Ishikawa (cell line): ENCODE measurements at regions not wholly inside any gene's neighbourhood (a gene's known extent, or its start where the extent isn't known, plus 50 kb on each side); places are given as distances from the start of the nearest gene placed in this dataset.

ENCODE experiments used
- CEBPB ChIP-seq: IDR thresholded peaks from 2 replicates; pipeline ENCODE4 v1.6.1; 2012
- CREB1 ChIP-seq: IDR thresholded peaks from 2 replicates; pipeline ENCODE4 v1.6.1; 2012; ENCODE audit warnings: low read depth
- EGR1 ChIP-seq: IDR thresholded peaks from 2 replicates; pipeline ENCODE4 v1.6.1; 2012
- EP300 ChIP-seq: IDR thresholded peaks from 2 replicates; pipeline ENCODE4 v1.6.1; 2012; ENCODE audit warnings: borderline replicate concordance
- FOXM1 ChIP-seq: IDR thresholded peaks from 2 replicates; pipeline ENCODE4 v1.6.1; 2012; ENCODE audit warnings: low read depth, borderline replicate concordance
- MAX ChIP-seq: IDR thresholded peaks from 2 replicates; pipeline ENCODE4 v1.6.1; 2012
- NFIC ChIP-seq: IDR thresholded peaks from 2 replicates; pipeline ENCODE4 v1.6.1; 2012
- RAD21 ChIP-seq: IDR thresholded peaks from 2 replicates; pipeline ENCODE4 v1.6.1; 2012; ENCODE audit warnings: low read depth
- TAF1 ChIP-seq: IDR thresholded peaks from 2 replicates; pipeline ENCODE4 v1.6.1; 2012; ENCODE audit warnings: low read depth, mild to moderate bottlenecking
- TCF12 ChIP-seq: IDR thresholded peaks from 2 replicates; pipeline ENCODE4 v1.6.1; 2012; ENCODE audit warnings: low read depth
- TEAD4 ChIP-seq: IDR thresholded peaks from 2 replicates; pipeline ENCODE4 v1.6.1; 2012
- YY1 ChIP-seq: IDR thresholded peaks from 2 replicates; pipeline ENCODE4 v1.6.1; 2012; ENCODE audit warnings: low read depth
- ZBTB7A ChIP-seq: IDR thresholded peaks from 2 replicates; pipeline ENCODE4 v1.6.1; 2012; ENCODE audit warnings: low read depth
- TF ChIP-seq, protein P1 (sequence below): IDR thresholded peaks from 2 replicates; pipeline ENCODE4 v1.6.1; 2012; ENCODE audit warnings: low read depth, mild to moderate bottlenecking
- TF ChIP-seq, protein P2 (sequence below): IDR thresholded peaks from 2 replicates; pipeline ENCODE4 v1.6.1; 2012

DNA sequence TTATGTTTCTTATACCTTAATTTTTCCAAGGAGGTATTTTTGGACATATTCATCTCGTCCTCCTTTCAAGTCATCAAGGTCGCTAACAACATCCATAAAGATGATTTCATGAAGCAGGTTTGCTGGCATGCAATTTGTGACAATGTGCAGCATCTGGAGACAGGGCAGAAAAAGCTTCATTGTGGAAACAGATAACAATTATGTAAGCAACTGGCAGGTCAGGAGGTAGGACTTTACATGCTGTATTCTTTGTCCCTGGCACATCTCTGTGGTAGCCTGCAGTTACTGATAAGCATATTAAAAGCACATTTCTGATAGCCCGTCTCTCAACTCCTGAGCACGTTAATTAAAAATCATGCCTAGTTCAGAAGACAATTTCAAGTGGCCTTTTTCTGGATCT is 156.8 kb downstream of the LEPR start:
- TF ChIP-seq, protein P1, sequence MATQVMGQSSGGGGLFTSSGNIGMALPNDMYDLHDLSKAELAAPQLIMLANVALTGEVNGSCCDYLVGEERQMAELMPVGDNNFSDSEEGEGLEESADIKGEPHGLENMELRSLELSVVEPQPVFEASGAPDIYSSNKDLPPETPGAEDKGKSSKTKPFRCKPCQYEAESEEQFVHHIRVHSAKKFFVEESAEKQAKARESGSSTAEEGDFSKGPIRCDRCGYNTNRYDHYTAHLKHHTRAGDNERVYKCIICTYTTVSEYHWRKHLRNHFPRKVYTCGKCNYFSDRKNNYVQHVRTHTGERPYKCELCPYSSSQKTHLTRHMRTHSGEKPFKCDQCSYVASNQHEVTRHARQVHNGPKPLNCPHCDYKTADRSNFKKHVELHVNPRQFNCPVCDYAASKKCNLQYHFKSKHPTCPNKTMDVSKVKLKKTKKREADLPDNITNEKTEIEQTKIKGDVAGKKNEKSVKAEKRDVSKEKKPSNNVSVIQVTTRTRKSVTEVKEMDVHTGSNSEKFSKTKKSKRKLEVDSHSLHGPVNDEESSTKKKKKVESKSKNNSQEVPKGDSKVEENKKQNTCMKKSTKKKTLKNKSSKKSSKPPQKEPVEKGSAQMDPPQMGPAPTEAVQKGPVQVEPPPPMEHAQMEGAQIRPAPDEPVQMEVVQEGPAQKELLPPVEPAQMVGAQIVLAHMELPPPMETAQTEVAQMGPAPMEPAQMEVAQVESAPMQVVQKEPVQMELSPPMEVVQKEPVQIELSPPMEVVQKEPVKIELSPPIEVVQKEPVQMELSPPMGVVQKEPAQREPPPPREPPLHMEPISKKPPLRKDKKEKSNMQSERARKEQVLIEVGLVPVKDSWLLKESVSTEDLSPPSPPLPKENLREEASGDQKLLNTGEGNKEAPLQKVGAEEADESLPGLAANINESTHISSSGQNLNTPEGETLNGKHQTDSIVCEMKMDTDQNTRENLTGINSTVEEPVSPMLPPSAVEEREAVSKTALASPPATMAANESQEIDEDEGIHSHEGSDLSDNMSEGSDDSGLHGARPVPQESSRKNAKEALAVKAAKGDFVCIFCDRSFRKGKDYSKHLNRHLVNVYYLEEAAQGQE: no peak
- TF ChIP-seq NFIC (no peak), CEBPB (no peak), TEAD4 (no peak)

- TF ChIP-seq, protein P1: no peak
- no peak for TF ChIP-seq MAX
- no peak for TF ChIP-seq CREB1
- TF ChIP-seq, protein P2, sequence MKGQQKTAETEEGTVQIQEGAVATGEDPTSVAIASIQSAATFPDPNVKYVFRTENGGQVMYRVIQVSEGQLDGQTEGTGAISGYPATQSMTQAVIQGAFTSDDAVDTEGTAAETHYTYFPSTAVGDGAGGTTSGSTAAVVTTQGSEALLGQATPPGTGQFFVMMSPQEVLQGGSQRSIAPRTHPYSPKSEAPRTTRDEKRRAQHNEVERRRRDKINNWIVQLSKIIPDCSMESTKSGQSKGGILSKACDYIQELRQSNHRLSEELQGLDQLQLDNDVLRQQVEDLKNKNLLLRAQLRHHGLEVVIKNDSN: no peak
- no peak for TF ChIP-seq NFIC
- TF ChIP-seq YY1: no peak
- TF ChIP-seq RAD21: no peak
- TF ChIP-seq EGR1: no peak
- TF ChIP-seq TCF12: no peak
- no peak for TF ChIP-seq FOXM1
- TF ChIP-seq CEBPB: no peak
These were observed 160.7 kb downstream of the LEPR start for GRCh38 chr1:65581119-65581518.

- TF ChIP-seq MAX (no peak), EP300 (no peak), EGR1 (no peak), YY1 (no peak), NFIC (no peak), CREB1 (no peak), TEAD4 (no peak)
- TF ChIP-seq, protein P1: no peak
These were observed 163.9 kb downstream of the LEPR start for GRCh38 chr1:65584399-65584798.

- no peak for TF ChIP-seq FOXM1
- no peak for TF ChIP-seq CREB1
- TF ChIP-seq TCF12: no peak
These were observed 169.8 kb downstream of the LEPR start for GRCh38 chr1:65590279-65590678.

DNA sequence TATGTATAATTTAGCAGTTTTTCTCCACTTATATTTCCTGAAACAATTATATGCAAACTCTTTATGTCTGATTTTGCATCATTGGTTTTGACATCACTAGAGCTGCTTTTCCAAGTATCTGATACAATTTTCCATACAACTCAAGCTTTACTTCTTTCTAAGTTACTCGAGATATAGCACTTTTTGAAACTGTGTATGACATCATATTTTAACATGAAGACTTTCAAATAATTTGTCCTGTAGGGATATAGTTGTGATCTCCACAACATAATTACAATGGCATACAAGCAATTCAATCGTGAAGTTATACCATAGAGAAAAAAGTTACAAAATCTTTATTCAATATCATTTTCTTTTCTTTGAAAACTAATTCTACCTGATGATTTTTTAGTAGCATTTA is 173.0 kb downstream of the LEPR start:
- TF ChIP-seq NFIC (no peak), CREB1 (no peak), TAF1 (no peak), CEBPB (no peak), TEAD4 (no peak), ZBTB7A (no peak), TCF12 (no peak)
- TF ChIP-seq, protein P1: no peak
- TF ChIP-seq, protein P2: no peak
